ENCODE measurements at regions not wholly inside any gene's neighbourhood (a gene's known extent, or its start where the extent isn't known, plus 50 kb on each side); places are given as distances from the start of the nearest gene placed in this dataset.

DNA sequence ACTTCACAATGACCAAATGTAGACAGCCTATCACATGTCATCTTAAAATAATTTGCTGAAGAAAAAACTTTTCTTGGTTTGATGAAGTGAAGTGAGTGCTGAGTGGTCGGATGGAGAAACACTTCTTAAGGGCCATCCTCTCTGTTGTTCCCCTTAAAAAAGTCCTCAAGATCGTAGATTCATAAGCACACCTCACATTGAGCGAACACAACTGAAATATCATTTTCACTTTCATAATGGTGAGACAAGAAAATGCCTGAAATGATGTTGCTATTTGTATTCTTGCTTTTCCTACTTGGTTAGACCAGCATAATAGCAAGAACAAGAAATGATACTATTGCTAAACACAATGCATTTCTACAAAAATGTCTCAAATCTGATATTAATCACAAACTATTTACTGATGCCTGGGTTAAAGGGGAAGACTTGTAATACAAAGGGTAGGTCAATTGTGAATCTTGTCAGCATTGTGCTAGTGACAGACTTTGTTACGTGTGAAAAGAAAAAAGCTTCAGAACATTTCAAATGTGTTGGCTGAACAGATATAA, 305.6 kb upstream of the NR3C2 start:
- H3K4me1 ChIP-seq (ENCODE audit: control insufficient read depth in 2 of 3, insufficient read depth in 2 of 3, low read depth in 1 of 3, low read length in 3 of 3) = no peaks in the 10 kb centered on the region
- no peaks in the 10 kb centered on the region for H3K36me3 ChIP-seq (ENCODE audit: control insufficient read depth in 2 of 3, insufficient read depth in 3 of 3, low read length in 3 of 3)
- H3K27me3 ChIP-seq (ENCODE audit: control insufficient read depth, insufficient read depth, low read length) = no peaks in the 10 kb centered on the region
- no peak for DNase-seq
- intact Hi-C loops (cut with DNase I) = no loop called here
- H3K27ac ChIP-seq (ENCODE audit: low read depth in 2 of 2, low read length in 2 of 2) = no peak overlapping the region
- TF ChIP-seq, protein P1, sequence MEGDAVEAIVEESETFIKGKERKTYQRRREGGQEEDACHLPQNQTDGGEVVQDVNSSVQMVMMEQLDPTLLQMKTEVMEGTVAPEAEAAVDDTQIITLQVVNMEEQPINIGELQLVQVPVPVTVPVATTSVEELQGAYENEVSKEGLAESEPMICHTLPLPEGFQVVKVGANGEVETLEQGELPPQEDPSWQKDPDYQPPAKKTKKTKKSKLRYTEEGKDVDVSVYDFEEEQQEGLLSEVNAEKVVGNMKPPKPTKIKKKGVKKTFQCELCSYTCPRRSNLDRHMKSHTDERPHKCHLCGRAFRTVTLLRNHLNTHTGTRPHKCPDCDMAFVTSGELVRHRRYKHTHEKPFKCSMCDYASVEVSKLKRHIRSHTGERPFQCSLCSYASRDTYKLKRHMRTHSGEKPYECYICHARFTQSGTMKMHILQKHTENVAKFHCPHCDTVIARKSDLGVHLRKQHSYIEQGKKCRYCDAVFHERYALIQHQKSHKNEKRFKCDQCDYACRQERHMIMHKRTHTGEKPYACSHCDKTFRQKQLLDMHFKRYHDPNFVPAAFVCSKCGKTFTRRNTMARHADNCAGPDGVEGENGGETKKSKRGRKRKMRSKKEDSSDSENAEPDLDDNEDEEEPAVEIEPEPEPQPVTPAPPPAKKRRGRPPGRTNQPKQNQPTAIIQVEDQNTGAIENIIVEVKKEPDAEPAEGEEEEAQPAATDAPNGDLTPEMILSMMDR (IDR thresholded peaks at IDR 0.05; ENCODE audit: borderline replicate concordance, extremely low read depth, insufficient read depth) = no peak
- H3K4me3 ChIP-seq (ENCODE audit: low read length in 3 of 3) = no peak overlapping the region
- H3K9me3 ChIP-seq (ENCODE audit: control insufficient read depth in 2 of 3, insufficient read depth in 1 of 3, low read length in 3 of 3) = no peaks in the 10 kb centered on the region
- H3K9ac ChIP-seq (ENCODE audit: low read length in 3 of 3) = no peak overlapping the region
- no peak for FAIRE-seq

DNA sequence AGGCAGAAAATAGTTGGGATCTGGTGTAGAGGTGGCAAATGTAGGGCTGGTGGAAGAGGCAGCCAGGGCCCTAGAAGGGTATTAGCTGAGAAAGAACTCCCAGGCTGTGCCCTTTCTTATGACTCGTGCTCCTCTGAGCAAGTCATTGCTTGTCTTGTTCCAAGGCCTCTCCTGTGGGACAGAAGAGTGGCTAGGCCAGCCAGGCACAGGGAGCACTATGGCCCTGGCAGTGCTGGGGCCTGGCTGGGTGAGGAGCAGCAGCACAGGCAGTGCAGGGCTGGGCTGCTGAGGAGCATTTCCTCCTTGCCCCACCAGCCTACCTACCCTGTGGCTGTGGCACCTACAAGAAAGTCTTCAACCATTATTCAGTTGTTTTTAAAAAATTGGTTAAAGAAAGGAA, 298.5 kb upstream of the NR3C2 start:
- intact Hi-C loops (cut with DNase I) = no loop called here
- DNase-seq (no peak), FAIRE-seq (no peak)
- Histone ChIP-seq H3K9me3 (ENCODE audit: control insufficient read depth in 2 of 3, insufficient read depth in 1 of 3, low read length in 3 of 3) (no peaks in the 10 kb centered on the region), H3K4me3 (ENCODE audit: low read length in 3 of 3) (no peak overlapping the region), H3K27me3 (ENCODE audit: control insufficient read depth, insufficient read depth, low read length) (no peaks in the 10 kb centered on the region), H3K4me1 (ENCODE audit: control insufficient read depth in 2 of 3, insufficient read depth in 2 of 3, low read depth in 1 of 3, low read length in 3 of 3) (no peaks in the 10 kb centered on the region), H3K36me3 (ENCODE audit: control insufficient read depth in 2 of 3, insufficient read depth in 3 of 3, low read length in 3 of 3) (no peaks in the 10 kb centered on the region), H3K27ac (ENCODE audit: low read depth in 2 of 2, low read length in 2 of 2) (no peak overlapping the region), H3K9ac (ENCODE audit: low read length in 3 of 3) (no peak overlapping the region)
- TF ChIP-seq, protein P1 (IDR thresholded peaks at IDR 0.05; ENCODE audit: borderline replicate concordance, extremely low read depth, insufficient read depth) = no peak

DNA sequence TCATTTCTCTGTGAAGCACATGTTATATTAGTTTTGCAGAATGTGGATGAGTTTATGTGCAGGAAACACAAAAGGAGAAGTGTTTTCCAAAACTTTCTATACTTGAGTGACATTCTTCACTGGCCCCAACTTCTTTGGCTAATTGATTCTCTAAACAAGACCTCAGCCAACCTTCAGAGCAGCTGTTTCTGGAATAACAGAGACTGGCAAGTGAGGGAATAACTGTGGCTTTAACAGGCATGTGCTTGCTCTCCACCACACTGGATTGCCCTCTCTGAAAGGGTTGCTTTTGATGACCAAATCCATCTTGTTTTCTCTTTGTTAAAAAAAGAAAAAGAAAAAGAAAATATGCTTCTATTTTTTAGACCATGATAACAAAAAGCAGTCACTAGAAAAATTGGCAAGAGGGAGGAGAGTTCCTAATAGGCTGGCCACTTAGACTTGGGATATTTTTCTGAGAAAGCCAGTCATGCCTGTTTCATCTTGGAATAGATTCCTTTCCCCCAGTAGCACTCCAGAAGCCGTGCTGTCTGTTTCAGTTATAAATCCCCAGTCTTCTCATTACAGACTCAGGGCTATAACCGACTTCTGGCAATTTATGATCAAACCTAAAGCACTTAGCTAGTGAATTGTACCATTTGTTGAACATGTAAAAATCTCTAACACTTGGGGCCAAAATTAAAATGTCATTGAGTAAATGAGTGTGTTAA, 295.0 kb upstream of the NR3C2 start:
- intact Hi-C loops (cut with DNase I) = no loop called here
- DNase-seq = no peak
- no peak overlapping the region for H3K4me3 ChIP-seq (ENCODE audit: low read length in 3 of 3)
- H3K9ac ChIP-seq (ENCODE audit: low read length in 3 of 3) = no peak overlapping the region
- TF ChIP-seq, protein P1 (IDR thresholded peaks at IDR 0.05; ENCODE audit: borderline replicate concordance, extremely low read depth, insufficient read depth) = no peak
- H3K27ac ChIP-seq (ENCODE audit: low read depth in 2 of 2, low read length in 2 of 2) = no peak overlapping the region
- no peaks in the 10 kb centered on the region for H3K4me1 ChIP-seq (ENCODE audit: control insufficient read depth in 2 of 3, insufficient read depth in 2 of 3, low read depth in 1 of 3, low read length in 3 of 3)
- H3K9me3 ChIP-seq (ENCODE audit: control insufficient read depth in 2 of 3, insufficient read depth in 1 of 3, low read length in 3 of 3) = no peaks in the 10 kb centered on the region
- H3K36me3 ChIP-seq (ENCODE audit: control insufficient read depth in 2 of 3, insufficient read depth in 3 of 3, low read length in 3 of 3) = no peaks in the 10 kb centered on the region
- no peaks in the 10 kb centered on the region for H3K27me3 ChIP-seq (ENCODE audit: control insufficient read depth, insufficient read depth, low read length)
- no peak for FAIRE-seq
